ENCODE measurements at regions not wholly inside any gene's neighbourhood (a gene's known extent, or its start where the extent isn't known, plus 50 kb on each side); places are given as distances from the start of the nearest gene placed in this dataset.

- H3K9me3 Mint-ChIP-seq (ENCODE audit: unreplicated experiment) = no peaks in the 10 kb centered on the region
- H3K4me3 Mint-ChIP-seq (ENCODE audit: unreplicated experiment) = no peak overlapping the region
- ChIA-PET POLR2A (no interaction called here), CTCF (no interaction called here)
- no TSS peak for BruUV-seq (replicated peaks)
- H3K36me3 Mint-ChIP-seq (ENCODE audit: insufficient read depth, unreplicated experiment) = no peaks in the 10 kb centered on the region
- intact Hi-C loops (cut with micrococcal nuclease) = no loop called here
- DNase-seq (ENCODE audit: unreplicated experiment) = peak; percentile 59
- no peaks in the 10 kb centered on the region for H3K27me3 Mint-ChIP-seq (ENCODE audit: insufficient read depth, unreplicated experiment)
- no peak for TF ChIP-seq CTCF (IDR thresholded peaks at IDR 0.05; ENCODE audit: unreplicated experiment)
- no peaks in the 10 kb centered on the region for H3K4me1 Mint-ChIP-seq (ENCODE audit: insufficient read depth, unreplicated experiment)
- no peak overlapping the region for H3K27ac Mint-ChIP-seq (ENCODE audit: low read depth, unreplicated experiment)
These were observed 309.6 kb upstream of the ATXN7L3B start for GRCh38 chr12:74227846-74228545.

GRCh38 chr12:74229671-74230070 lies 308.0 kb upstream of the ATXN7L3B start:
- Mint-ChIP-seq H3K27ac (ENCODE audit: low read depth, unreplicated experiment) (no peak overlapping the region), H3K4me1 (ENCODE audit: insufficient read depth, unreplicated experiment) (no peaks in the 10 kb centered on the region), H3K9me3 (ENCODE audit: unreplicated experiment) (no peaks in the 10 kb centered on the region), H3K4me3 (ENCODE audit: unreplicated experiment) (no peak overlapping the region), H3K36me3 (ENCODE audit: insufficient read depth, unreplicated experiment) (no peaks in the 10 kb centered on the region), H3K27me3 (ENCODE audit: insufficient read depth, unreplicated experiment) (no peaks in the 10 kb centered on the region)
- no peak for DNase-seq (ENCODE audit: unreplicated experiment)
- CTCF ChIA-PET = interaction anchor here (0.6 kb wide), 1 partner anchor 221 kb away, joined by 3 read pairs; no protein-coding TSS in a partner anchor
- POLR2A ChIA-PET = no interaction called here
- intact Hi-C loops (cut with micrococcal nuclease) = no loop called here
- no TSS peak for BruUV-seq (replicated peaks)
- no peak for TF ChIP-seq CTCF (IDR thresholded peaks at IDR 0.05; ENCODE audit: unreplicated experiment)

- Mint-ChIP-seq H3K36me3 (ENCODE audit: insufficient read depth, unreplicated experiment) (no peaks in the 10 kb centered on the region), H3K4me3 (ENCODE audit: unreplicated experiment) (no peak overlapping the region), H3K27me3 (ENCODE audit: insufficient read depth, unreplicated experiment) (no peaks in the 10 kb centered on the region), H3K9me3 (ENCODE audit: unreplicated experiment) (peaks cover 14% of the 10 kb centered on the region), H3K4me1 (ENCODE audit: insufficient read depth, unreplicated experiment) (no peaks in the 10 kb centered on the region), H3K27ac (ENCODE audit: low read depth, unreplicated experiment) (no peak overlapping the region)
- ChIA-PET CTCF (no interaction called here), POLR2A (no interaction called here)
- TF ChIP-seq CTCF (IDR thresholded peaks at IDR 0.05; ENCODE audit: unreplicated experiment) = no peak
- intact Hi-C loops (cut with micrococcal nuclease) = no loop called here
- BruUV-seq (replicated peaks) = no TSS peak
- DNase-seq (ENCODE audit: unreplicated experiment) = no peak
These were observed 302.3 kb upstream of the ATXN7L3B start for GRCh38 chr12:74235342-74235741.

GRCh38 chr12:74241341-74241740 lies 296.3 kb upstream of the ATXN7L3B start:
- ChIA-PET POLR2A (no interaction called here), CTCF (interaction anchor here (0.7 kb wide), 1 partner anchor 26 kb away, joined by 3 read pairs; no protein-coding TSS in a partner anchor)
- DNase-seq (ENCODE audit: unreplicated experiment) = no peak
- Mint-ChIP-seq H3K4me1 (ENCODE audit: insufficient read depth, unreplicated experiment) (no peaks in the 10 kb centered on the region), H3K4me3 (ENCODE audit: unreplicated experiment) (no peak overlapping the region), H3K9me3 (ENCODE audit: unreplicated experiment) (peaks cover 20% of the 10 kb centered on the region), H3K27ac (ENCODE audit: low read depth, unreplicated experiment) (no peak overlapping the region), H3K27me3 (ENCODE audit: insufficient read depth, unreplicated experiment) (no peaks in the 10 kb centered on the region), H3K36me3 (ENCODE audit: insufficient read depth, unreplicated experiment) (no peaks in the 10 kb centered on the region)
- BruUV-seq (replicated peaks) = no TSS peak
- intact Hi-C loops (cut with micrococcal nuclease) = no loop called here
- no peak for TF ChIP-seq CTCF (IDR thresholded peaks at IDR 0.05; ENCODE audit: unreplicated experiment)
